ENCODE measurements at regions not wholly inside any gene's neighbourhood (a gene's known extent, or its start where the extent isn't known, plus 50 kb on each side); places are given as distances from the start of the nearest gene placed in this dataset.

- H2BK120ac ChIP-seq (ENCODE audit: low read depth, low read length, poor library complexity, severe bottlenecking) = no peak overlapping the region
- H4K8ac ChIP-seq (replicated peaks; ENCODE audit: insufficient read length, low read depth, low read length) = no peak overlapping the region
- no peaks in the 10 kb centered on the region for H3K9me3 ChIP-seq (ENCODE audit: control insufficient read depth, low read depth, low read length)
- H4K5ac ChIP-seq (ENCODE audit: insufficient read length, low read depth, low read length) = no peak overlapping the region
- H2AFZ ChIP-seq (ENCODE audit: low read length) = no peak overlapping the region
- H3K4me1 ChIP-seq (ENCODE audit: insufficient read depth, low read length) = no peaks in the 10 kb centered on the region
- H3K4ac ChIP-seq (ENCODE audit: low read depth, low read length) = no peak overlapping the region
- H4K91ac ChIP-seq (ENCODE audit: insufficient read length, low read depth, low read length) = no peak overlapping the region
- no peaks in the 10 kb centered on the region for H3K9me3 Mint-ChIP-seq
- H3K4me2 ChIP-seq (ENCODE audit: insufficient read depth, insufficient read length, low read length) = no peak overlapping the region
- H3K23me2 ChIP-seq (ENCODE audit: insufficient read length, low read depth, low read length, poor library complexity, severe bottlenecking) = no peaks in the 10 kb centered on the region
- no peaks in the 10 kb centered on the region for H3K36me3 Mint-ChIP-seq (ENCODE audit: insufficient read depth in 1 of 3, low read depth in 3 of 3)
- no peak overlapping the region for H3K23ac ChIP-seq (ENCODE audit: insufficient read length, low read depth, low read length)
- no peak overlapping the region for H3K18ac ChIP-seq (ENCODE audit: insufficient read length, low read depth, low read length)
- H3K4me3 Mint-ChIP-seq = no peak overlapping the region
- no peak overlapping the region for H2BK15ac ChIP-seq (ENCODE audit: low read depth, low read length)
- H2BK20ac ChIP-seq (ENCODE audit: low read depth, low read length, poor library complexity, severe bottlenecking) = no peak overlapping the region
- no peaks in the 10 kb centered on the region for H3K4me1 Mint-ChIP-seq
- no peak overlapping the region for H2AK5ac ChIP-seq (ENCODE audit: insufficient read length, low read length)
- no peak overlapping the region for H2BK5ac ChIP-seq (ENCODE audit: insufficient read length, low read length)
- H3K14ac ChIP-seq (ENCODE audit: insufficient read depth, low read length) = no peak overlapping the region
- no peak overlapping the region for H2BK12ac ChIP-seq (ENCODE audit: insufficient read length, low read depth, low read length)
- H3K79me1 ChIP-seq (ENCODE audit: insufficient read depth, low read depth, low read length, poor library complexity, severe bottlenecking) = no peaks in the 10 kb centered on the region
- H3K79me2 ChIP-seq (ENCODE audit: insufficient read depth, low read length) = no peaks in the 10 kb centered on the region
- H3K27ac Mint-ChIP-seq = no peak overlapping the region
- peaks cover 7% of the 10 kb centered on the region for H3K27me3 Mint-ChIP-seq (ENCODE audit: low read depth)
- DNase-seq = no peak
- no peak for TF ChIP-seq CTCF (conservative IDR thresholded peaks at IDR 0.05)
- H4K20me1 ChIP-seq (ENCODE audit: control insufficient read depth, insufficient read depth, insufficient read length) = no peaks in the 10 kb centered on the region
- H3K27me3 ChIP-seq (ENCODE audit: insufficient read depth, low read length) = no peaks in the 10 kb centered on the region
- H3K9ac ChIP-seq (ENCODE audit: extremely low read depth, insufficient read length, low read length) = no peak overlapping the region
- no peak overlapping the region for H3T11ph ChIP-seq (ENCODE audit: low read length)
- H3K27ac ChIP-seq (ENCODE audit: insufficient read length, low read depth, low read length) = no peak overlapping the region
- no peak overlapping the region for H3K56ac ChIP-seq (ENCODE audit: insufficient read length, low read depth, low read length)
Measured at GRCh38 chr14:49396801-49397200, 189.4 kb downstream of the RPS29 start.

Data from H9 (cell line).